ENCODE measurements at regions not wholly inside any gene's neighbourhood (a gene's known extent, or its start where the extent isn't known, plus 50 kb on each side); places are given as distances from the start of the nearest gene placed in this dataset.

GRCh38 chr2:15072836-15073235 lies 440.3 kb downstream of the LRATD1 start:
- no peak overlapping the region for H3K4me2 ChIP-seq
- H3K9me3 ChIP-seq (replicated peaks in 1 of 11): no peaks in the 10 kb centered on the region
- no peaks in the 10 kb centered on the region for H3K36me3 ChIP-seq
- no peak overlapping the region for H3K9ac ChIP-seq
- TF ChIP-seq Cebpa-rat (IDR thresholded peaks at IDR 0.05): no peak
- H3K4me1 ChIP-seq: no peaks in the 10 kb centered on the region
- H4K20me1 ChIP-seq: no peaks in the 10 kb centered on the region
- H3K27ac ChIP-seq: no peak overlapping the region
- no peaks in the 10 kb centered on the region for H3K27me3 ChIP-seq
- H3K4me3 ChIP-seq: no peak overlapping the region

- no peak overlapping the region for H3K27ac ChIP-seq
- no peaks in the 10 kb centered on the region for H3K36me3 ChIP-seq
- no peaks in the 10 kb centered on the region for H3K9me3 ChIP-seq (replicated peaks in 1 of 11)
- no peaks in the 10 kb centered on the region for H3K27me3 ChIP-seq
- no peak overlapping the region for H3K4me3 ChIP-seq
- H3K4me1 ChIP-seq: no peaks in the 10 kb centered on the region
- H3K4me2 ChIP-seq: no peak overlapping the region
- TF ChIP-seq Cebpa-rat (IDR thresholded peaks at IDR 0.05): no peak
- H4K20me1 ChIP-seq: no peaks in the 10 kb centered on the region
- H3K9ac ChIP-seq: no peak overlapping the region
Observed at GRCh38 chr2:15073664-15074063, 441.1 kb downstream of the LRATD1 start.

GRCh38 chr2:15074319-15074718 lies 441.8 kb downstream of the LRATD1 start:
- Histone ChIP-seq H4K20me1 (no peaks in the 10 kb centered on the region), H3K4me2 (no peak overlapping the region), H3K9ac (no peak overlapping the region), H3K27ac (no peak overlapping the region), H3K4me3 (no peak overlapping the region), H3K27me3 (no peaks in the 10 kb centered on the region), H3K36me3 (no peaks in the 10 kb centered on the region), H3K9me3 (replicated peaks in 1 of 11) (no peaks in the 10 kb centered on the region), H3K4me1 (no peaks in the 10 kb centered on the region)
- no peak for TF ChIP-seq Cebpa-rat (IDR thresholded peaks at IDR 0.05)

GRCh38 chr2:15074751-15075700 lies 442.5 kb downstream of the LRATD1 start:
- no peak overlapping the region for H3K9ac ChIP-seq
- no peaks in the 10 kb centered on the region for H4K20me1 ChIP-seq
- H3K4me3 ChIP-seq: no peak overlapping the region
- no peak overlapping the region for H3K27ac ChIP-seq
- TF ChIP-seq Cebpa-rat (IDR thresholded peaks at IDR 0.05): no peak
- H3K27me3 ChIP-seq: no peaks in the 10 kb centered on the region
- no peaks in the 10 kb centered on the region for H3K9me3 ChIP-seq (replicated peaks in 1 of 11)
- no peak overlapping the region for H3K4me2 ChIP-seq
- H3K4me1 ChIP-seq: no peaks in the 10 kb centered on the region
- no peaks in the 10 kb centered on the region for H3K36me3 ChIP-seq

- no peak overlapping the region for H3K4me3 ChIP-seq
- no peaks in the 10 kb centered on the region for H4K20me1 ChIP-seq
- H3K9ac ChIP-seq: no peak overlapping the region
- peak in 1 of 11 experiments; percentile 37; a peak in 2 of 22 replicates for TF ChIP-seq Cebpa-rat (IDR thresholded peaks at IDR 0.05)
- no peak overlapping the region for H3K27ac ChIP-seq
- no peaks in the 10 kb centered on the region for H3K27me3 ChIP-seq
- H3K36me3 ChIP-seq: no peaks in the 10 kb centered on the region
- no peaks in the 10 kb centered on the region for H3K4me1 ChIP-seq
- H3K9me3 ChIP-seq (replicated peaks in 1 of 11): no peaks in the 10 kb centered on the region
- H3K4me2 ChIP-seq: no peak overlapping the region
Observed at GRCh38 chr2:15076668-15077067, 444.2 kb downstream of the LRATD1 start.

- Histone ChIP-seq H3K36me3 (no peaks in the 10 kb centered on the region), H3K9ac (no peak overlapping the region), H4K20me1 (no peaks in the 10 kb centered on the region), H3K27me3 (no peaks in the 10 kb centered on the region), H3K4me1 (peaks cover 0 to 9% (median 0%) of the 10 kb centered on the region in 10 experiments; a peak in 4 of 20 replicates), H3K27ac (no peak overlapping the region), H3K9me3 (replicated peaks in 1 of 11) (peaks cover 0 to 3% (median 0%) of the 10 kb centered on the region in 11 experiments; a peak in 2 of 22 replicates), H3K4me2 (no peak overlapping the region), H3K4me3 (no peak overlapping the region)
- TF ChIP-seq Cebpa-rat (IDR thresholded peaks at IDR 0.05): peak in 10 of 11 experiments; percentile 17 to 90 (median 66); a peak in 11 of 22 replicates
Observed at GRCh38 chr2:15081356-15081755, 448.8 kb downstream of the LRATD1 start.

- TF ChIP-seq Cebpa-rat (IDR thresholded peaks at IDR 0.05): no peak
- Histone ChIP-seq H3K4me2 (peak overlapping the region in 2 of 11 experiments; percentile 5 to 45; a peak in 3 of 22 replicates), H3K4me3 (no peak overlapping the region), H3K9ac (no peak overlapping the region), H3K36me3 (no peaks in the 10 kb centered on the region), H3K9me3 (replicated peaks in 1 of 11) (peaks cover 0 to 3% (median 0%) of the 10 kb centered on the region in 11 experiments; a peak in 2 of 22 replicates), H3K27me3 (no peaks in the 10 kb centered on the region), H3K4me1 (peaks cover 0 to 9% (median 0%) of the 10 kb centered on the region in 10 experiments; a peak in 4 of 20 replicates), H3K27ac (no peak overlapping the region), H4K20me1 (no peaks in the 10 kb centered on the region)
Observed at GRCh38 chr2:15082105-15083058, 449.9 kb downstream of the LRATD1 start.

- peaks cover 0 to 3% (median 0%) of the 10 kb centered on the region in 11 experiments; a peak in 2 of 22 replicates for H3K9me3 ChIP-seq (replicated peaks in 1 of 11)
Observed at GRCh38 chr2:15084826-15085489, 452.4 kb downstream of the LRATD1 start.

More at GRCh38 chr2:15084826-15085489, 452.4 kb downstream of the LRATD1 start:
- no peak for TF ChIP-seq Cebpa-rat (IDR thresholded peaks at IDR 0.05)
- H3K4me3 ChIP-seq: no peak overlapping the region
- H3K4me1 ChIP-seq: peaks cover 0 to 9% (median 0%) of the 10 kb centered on the region in 10 experiments; a peak in 4 of 20 replicates
- no peak overlapping the region for H3K4me2 ChIP-seq
- H3K9ac ChIP-seq: no peak overlapping the region
- H3K27me3 ChIP-seq: no peaks in the 10 kb centered on the region
- no peaks in the 10 kb centered on the region for H4K20me1 ChIP-seq
- H3K27ac ChIP-seq: no peak overlapping the region
- no peaks in the 10 kb centered on the region for H3K36me3 ChIP-seq
